ENCODE measurements at regions not wholly inside any gene's neighbourhood (a gene's known extent, or its start where the extent isn't known, plus 50 kb on each side); places are given as distances from the start of the nearest gene placed in this dataset.

GRCh38 chr14:42190744-42191143, 584.1 kb downstream of the LRFN5 start:
- H3K9me3 ChIP-seq (ENCODE audit: insufficient read depth, low read length, severe bottlenecking) = no peaks in the 10 kb centered on the region
- DNase-seq (no peak), ATAC-seq (ENCODE audit: insufficient read depth, low read depth) (no peak)
- no peaks in the 10 kb centered on the region for H3K4me1 ChIP-seq (ENCODE audit: insufficient read depth, low read length)
- no peaks in the 10 kb centered on the region for H4K20me1 ChIP-seq (ENCODE audit: insufficient read depth, low read length)
- no peak overlapping the region for H3K9ac ChIP-seq (ENCODE audit: low read depth, low read length)
- H3K79me2 ChIP-seq (ENCODE audit: insufficient read depth, low read length) = no peaks in the 10 kb centered on the region
- no peaks in the 10 kb centered on the region for H3K27me3 ChIP-seq (ENCODE audit: insufficient read depth, low read length, poor library complexity)
- H2AFZ ChIP-seq (ENCODE audit: low read depth, low read length) = no peak overlapping the region
- H3K36me3 ChIP-seq (ENCODE audit: insufficient read depth, low read length) = no peaks in the 10 kb centered on the region
- no peak overlapping the region for H3K4me3 ChIP-seq (ENCODE audit: low read depth in 1 of 2, low read length in 2 of 2)
- no peak overlapping the region for H3K4me2 ChIP-seq (ENCODE audit: insufficient read depth, low read length)
- no peak overlapping the region for H3K27ac ChIP-seq (ENCODE audit: low read length)
- no peak for TF ChIP-seq EZH2 (IDR thresholded peaks at IDR 0.05; ENCODE audit: borderline replicate concordance, low read depth, low read length, severe bottlenecking)

- Histone ChIP-seq H3K27me3 (ENCODE audit: insufficient read depth, low read length, poor library complexity) (no peaks in the 10 kb centered on the region), H3K4me3 (ENCODE audit: low read depth in 1 of 2, low read length in 2 of 2) (no peak overlapping the region), H3K79me2 (ENCODE audit: insufficient read depth, low read length) (no peaks in the 10 kb centered on the region), H3K9me3 (ENCODE audit: insufficient read depth, low read length, severe bottlenecking) (no peaks in the 10 kb centered on the region), H2AFZ (ENCODE audit: low read depth, low read length) (no peak overlapping the region), H3K36me3 (ENCODE audit: insufficient read depth, low read length) (no peaks in the 10 kb centered on the region), H3K4me1 (ENCODE audit: insufficient read depth, low read length) (no peaks in the 10 kb centered on the region), H3K27ac (ENCODE audit: low read length) (no peak overlapping the region), H3K4me2 (ENCODE audit: insufficient read depth, low read length) (no peak overlapping the region), H3K9ac (ENCODE audit: low read depth, low read length) (no peak overlapping the region), H4K20me1 (ENCODE audit: insufficient read depth, low read length) (no peaks in the 10 kb centered on the region)
- TF ChIP-seq CTCF (IDR thresholded peaks at IDR 0.05; ENCODE audit: borderline replicate concordance, extremely low read depth, low read length, poor library complexity, severe bottlenecking) (no peak), EZH2 (IDR thresholded peaks at IDR 0.05; ENCODE audit: borderline replicate concordance, low read depth, low read length, severe bottlenecking) (no peak)
- no peak for ATAC-seq (ENCODE audit: insufficient read depth, low read depth)
- no peak for DNase-seq
These were observed 581.2 kb downstream of the LRFN5 start for GRCh38 chr14:42187846-42188245.

GRCh38 chr14:42185718-42186117, 579.0 kb downstream of the LRFN5 start:
- H3K4me2 ChIP-seq (ENCODE audit: insufficient read depth, low read length) = no peak overlapping the region
- H3K27me3 ChIP-seq (ENCODE audit: insufficient read depth, low read length, poor library complexity) = no peaks in the 10 kb centered on the region
- no peaks in the 10 kb centered on the region for H4K20me1 ChIP-seq (ENCODE audit: insufficient read depth, low read length)
- H3K4me3 ChIP-seq (ENCODE audit: low read depth in 1 of 2, low read length in 2 of 2) = no peak overlapping the region
- no peak for DNase-seq
- no peak overlapping the region for H2AFZ ChIP-seq (ENCODE audit: low read depth, low read length)
- H3K4me1 ChIP-seq (ENCODE audit: insufficient read depth, low read length) = no peaks in the 10 kb centered on the region
- no peak overlapping the region for H3K9ac ChIP-seq (ENCODE audit: low read depth, low read length)
- TF ChIP-seq EZH2 (IDR thresholded peaks at IDR 0.05; ENCODE audit: borderline replicate concordance, low read depth, low read length, severe bottlenecking) (no peak), CTCF (IDR thresholded peaks at IDR 0.05; ENCODE audit: borderline replicate concordance, extremely low read depth, low read length, poor library complexity, severe bottlenecking) (no peak)
- no peaks in the 10 kb centered on the region for H3K79me2 ChIP-seq (ENCODE audit: insufficient read depth, low read length)
- H3K9me3 ChIP-seq (ENCODE audit: insufficient read depth, low read length, severe bottlenecking) = no peaks in the 10 kb centered on the region
- no peaks in the 10 kb centered on the region for H3K36me3 ChIP-seq (ENCODE audit: insufficient read depth, low read length)
- no peak overlapping the region for H3K27ac ChIP-seq (ENCODE audit: low read length)
- ATAC-seq (ENCODE audit: insufficient read depth, low read depth) = no peak

- ATAC-seq (ENCODE audit: insufficient read depth, low read depth) = no peak
- H3K4me2 ChIP-seq (ENCODE audit: insufficient read depth, low read length) = no peak overlapping the region
- no peaks in the 10 kb centered on the region for H4K20me1 ChIP-seq (ENCODE audit: insufficient read depth, low read length)
- H3K27me3 ChIP-seq (ENCODE audit: insufficient read depth, low read length, poor library complexity) = no peaks in the 10 kb centered on the region
- TF ChIP-seq CTCF (IDR thresholded peaks at IDR 0.05; ENCODE audit: borderline replicate concordance, extremely low read depth, low read length, poor library complexity, severe bottlenecking) = no peak
- no peak for TF ChIP-seq EZH2 (IDR thresholded peaks at IDR 0.05; ENCODE audit: borderline replicate concordance, low read depth, low read length, severe bottlenecking)
- no peak overlapping the region for H2AFZ ChIP-seq (ENCODE audit: low read depth, low read length)
- no peak overlapping the region for H3K4me3 ChIP-seq (ENCODE audit: low read depth in 1 of 2, low read length in 2 of 2)
- H3K9me3 ChIP-seq (ENCODE audit: insufficient read depth, low read length, severe bottlenecking) = no peaks in the 10 kb centered on the region
- H3K4me1 ChIP-seq (ENCODE audit: insufficient read depth, low read length) = no peaks in the 10 kb centered on the region
- H3K9ac ChIP-seq (ENCODE audit: low read depth, low read length) = no peak overlapping the region
- no peaks in the 10 kb centered on the region for H3K36me3 ChIP-seq (ENCODE audit: insufficient read depth, low read length)
- no peak for DNase-seq
- no peak overlapping the region for H3K27ac ChIP-seq (ENCODE audit: low read length)
- H3K79me2 ChIP-seq (ENCODE audit: insufficient read depth, low read length) = no peaks in the 10 kb centered on the region
These were observed 567.7 kb downstream of the LRFN5 start for GRCh38 chr14:42174357-42174756.

Measured in DND-41 (cell line).